ENCODE measurements at regions not wholly inside any gene's neighbourhood (a gene's known extent, or its start where the extent isn't known, plus 50 kb on each side); places are given as distances from the start of the nearest gene placed in this dataset.

DNA sequence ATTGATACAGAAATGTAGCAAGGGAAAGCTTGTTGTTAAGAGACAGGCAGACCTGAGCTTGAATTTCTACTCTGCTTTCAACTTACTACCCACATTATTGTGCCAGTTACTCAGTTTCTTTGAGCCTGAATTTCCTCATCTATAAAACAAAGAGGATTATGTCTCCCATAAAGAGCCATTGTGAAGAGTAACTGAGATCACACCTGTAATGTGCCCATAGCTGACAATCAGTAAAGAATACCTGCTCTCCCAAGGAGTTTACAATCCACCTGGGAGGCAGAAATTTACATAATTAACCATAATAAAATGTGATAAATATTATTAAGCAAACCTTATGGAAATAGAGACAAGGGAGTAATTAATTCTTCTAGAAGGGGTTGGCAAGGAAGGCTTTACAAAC is 204.9 kb downstream of the EPM2A start:
- POLR2A ChIA-PET (ENCODE audit: unreplicated experiment): no interaction called here
- BruUV-seq (replicated peaks): no TSS peak
- ATAC-seq (no peak), DNase-seq (no peak)
- H3K27me3 ChIP-seq (ENCODE audit: low read length): no peaks in the 10 kb centered on the region
- H3K4me3 ChIP-seq (ENCODE audit: low read length): no peak overlapping the region
- no peak for TF ChIP-seq EZH2 (IDR thresholded peaks at IDR 0.05; ENCODE audit: low read length, unreplicated experiment)
- no peak for TF ChIP-seq EZH2phosphoT487 (IDR thresholded peaks at IDR 0.05; ENCODE audit: borderline replicate concordance, low read length)
- TF ChIP-seq, protein P1, sequence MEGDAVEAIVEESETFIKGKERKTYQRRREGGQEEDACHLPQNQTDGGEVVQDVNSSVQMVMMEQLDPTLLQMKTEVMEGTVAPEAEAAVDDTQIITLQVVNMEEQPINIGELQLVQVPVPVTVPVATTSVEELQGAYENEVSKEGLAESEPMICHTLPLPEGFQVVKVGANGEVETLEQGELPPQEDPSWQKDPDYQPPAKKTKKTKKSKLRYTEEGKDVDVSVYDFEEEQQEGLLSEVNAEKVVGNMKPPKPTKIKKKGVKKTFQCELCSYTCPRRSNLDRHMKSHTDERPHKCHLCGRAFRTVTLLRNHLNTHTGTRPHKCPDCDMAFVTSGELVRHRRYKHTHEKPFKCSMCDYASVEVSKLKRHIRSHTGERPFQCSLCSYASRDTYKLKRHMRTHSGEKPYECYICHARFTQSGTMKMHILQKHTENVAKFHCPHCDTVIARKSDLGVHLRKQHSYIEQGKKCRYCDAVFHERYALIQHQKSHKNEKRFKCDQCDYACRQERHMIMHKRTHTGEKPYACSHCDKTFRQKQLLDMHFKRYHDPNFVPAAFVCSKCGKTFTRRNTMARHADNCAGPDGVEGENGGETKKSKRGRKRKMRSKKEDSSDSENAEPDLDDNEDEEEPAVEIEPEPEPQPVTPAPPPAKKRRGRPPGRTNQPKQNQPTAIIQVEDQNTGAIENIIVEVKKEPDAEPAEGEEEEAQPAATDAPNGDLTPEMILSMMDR (conservative IDR thresholded peaks at IDR 0.05; ENCODE audit: low read depth, low read length): no peak
- no peaks in the 10 kb centered on the region for H3K36me3 ChIP-seq (ENCODE audit: low read depth, low read length)
- no peak overlapping the region for H3K9ac ChIP-seq (ENCODE audit: low read length)
- H3K79me2 ChIP-seq (ENCODE audit: low read length): no peaks in the 10 kb centered on the region
- H3K4me2 ChIP-seq (ENCODE audit: low read length): no peak overlapping the region
- intact Hi-C loops (cut with micrococcal nuclease): no loop called here
- H3F3A ChIP-seq (ENCODE audit: low read length, unreplicated experiment): no peaks in the 10 kb centered on the region
- no peaks in the 10 kb centered on the region for H4K20me1 ChIP-seq (ENCODE audit: low read length)
- CTCF ChIA-PET: no interaction called here
- H3K9me3 ChIP-seq (ENCODE audit: low read length): no peaks in the 10 kb centered on the region
- no peaks in the 10 kb centered on the region for H3K9me2 ChIP-seq (replicated peaks; ENCODE audit: low read length)
- no peak overlapping the region for H2AFZ ChIP-seq (ENCODE audit: low read length)
- no peak overlapping the region for H3K27ac ChIP-seq (ENCODE audit: low read length)
- H3K4me1 ChIP-seq (ENCODE audit: insufficient read depth, low read length): peaks cover 12% of the 10 kb centered on the region; the same call in 1 of the 2 replicates

DNA sequence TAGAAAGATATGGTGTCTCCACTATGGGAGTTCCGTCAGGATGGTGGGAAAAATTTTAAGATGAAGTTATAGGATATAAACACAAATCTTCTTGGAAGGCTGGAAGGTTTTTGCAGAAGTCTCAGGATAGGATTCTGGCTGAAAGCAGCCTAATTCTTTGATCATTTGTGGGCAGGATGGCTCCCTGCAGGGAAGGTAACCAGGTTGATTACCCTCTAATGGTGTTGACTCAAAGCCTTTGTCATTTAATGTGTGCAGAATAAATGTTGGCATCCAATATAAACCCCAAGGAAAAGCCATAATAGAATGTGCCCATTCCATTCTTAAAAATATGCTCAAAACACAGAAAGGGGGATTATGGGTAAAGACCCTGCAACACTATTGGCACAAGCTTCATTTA is 204.3 kb downstream of the EPM2A start:
- CTCF ChIA-PET: no interaction called here
- no peak overlapping the region for H3K4me3 ChIP-seq (ENCODE audit: low read length)
- POLR2A ChIA-PET (ENCODE audit: unreplicated experiment): no interaction called here

DNA sequence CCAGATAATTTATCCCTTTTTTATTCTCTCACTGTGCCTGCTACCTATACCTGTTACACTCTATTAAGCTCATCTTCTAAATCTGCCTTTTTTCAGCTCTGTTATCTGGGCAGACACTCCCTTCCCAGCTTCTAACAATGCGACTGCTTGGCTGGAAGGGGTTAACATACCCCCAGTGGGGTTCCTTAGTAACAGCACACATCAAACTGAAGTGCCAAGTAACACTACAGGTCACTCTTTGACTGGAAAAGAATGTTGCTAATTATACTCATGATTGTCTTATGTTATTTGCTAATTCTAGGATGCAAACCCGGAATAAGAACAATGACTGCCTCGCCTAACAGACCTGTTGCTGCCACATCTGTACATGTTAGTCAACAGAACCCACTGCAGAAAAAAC is 203.5 kb downstream of the EPM2A start:
- BruUV-seq (replicated peaks): no TSS peak
- ATAC-seq: no peak
- CTCF ChIA-PET: no interaction called here

More for the DNA sequence above, 204.3 kb downstream of the EPM2A start:
- Histone ChIP-seq H3K36me3 (ENCODE audit: low read depth, low read length) (no peaks in the 10 kb centered on the region), H3K9ac (ENCODE audit: low read length) (no peak overlapping the region), H3F3A (ENCODE audit: low read length, unreplicated experiment) (no peaks in the 10 kb centered on the region), H3K4me2 (ENCODE audit: low read length) (no peak overlapping the region), H3K27ac (ENCODE audit: low read length) (no peak overlapping the region), H3K9me2 (replicated peaks; ENCODE audit: low read length) (no peaks in the 10 kb centered on the region), H3K9me3 (ENCODE audit: low read length) (no peaks in the 10 kb centered on the region), H2AFZ (ENCODE audit: low read length) (no peak overlapping the region), H3K27me3 (ENCODE audit: low read length) (no peaks in the 10 kb centered on the region), H3K79me2 (ENCODE audit: low read length) (no peaks in the 10 kb centered on the region), H3K4me1 (ENCODE audit: insufficient read depth, low read length) (peaks cover 12% of the 10 kb centered on the region; the same call in 1 of the 2 replicates), H4K20me1 (ENCODE audit: low read length) (no peaks in the 10 kb centered on the region)
- BruUV-seq (replicated peaks): no TSS peak
- ATAC-seq (no peak), DNase-seq (no peak)
- intact Hi-C loops (cut with micrococcal nuclease): no loop called here
- TF ChIP-seq EZH2phosphoT487 (IDR thresholded peaks at IDR 0.05; ENCODE audit: borderline replicate concordance, low read length): no peak
- TF ChIP-seq, protein P1 (conservative IDR thresholded peaks at IDR 0.05; ENCODE audit: low read depth, low read length): no peak
- TF ChIP-seq EZH2 (IDR thresholded peaks at IDR 0.05; ENCODE audit: low read length, unreplicated experiment): no peak

More for the DNA sequence above, 203.5 kb downstream of the EPM2A start:
- Histone ChIP-seq H2AFZ (ENCODE audit: low read length) (no peak overlapping the region), H3K79me2 (ENCODE audit: low read length) (no peaks in the 10 kb centered on the region), H3K36me3 (ENCODE audit: low read depth, low read length) (no peaks in the 10 kb centered on the region), H3K4me2 (ENCODE audit: low read length) (no peak overlapping the region), H3K4me3 (ENCODE audit: low read length) (no peak overlapping the region), H3K4me1 (ENCODE audit: insufficient read depth, low read length) (peaks cover 12% of the 10 kb centered on the region; the same call in 1 of the 2 replicates), H3K9me2 (replicated peaks; ENCODE audit: low read length) (no peaks in the 10 kb centered on the region), H3K27me3 (ENCODE audit: low read length) (no peaks in the 10 kb centered on the region), H3K27ac (ENCODE audit: low read length) (no peak overlapping the region), H4K20me1 (ENCODE audit: low read length) (no peaks in the 10 kb centered on the region), H3F3A (ENCODE audit: low read length, unreplicated experiment) (no peaks in the 10 kb centered on the region), H3K9ac (ENCODE audit: low read length) (no peak overlapping the region), H3K9me3 (ENCODE audit: low read length) (no peaks in the 10 kb centered on the region)
- TF ChIP-seq EZH2 (IDR thresholded peaks at IDR 0.05; ENCODE audit: low read length, unreplicated experiment) (no peak), EZH2phosphoT487 (IDR thresholded peaks at IDR 0.05; ENCODE audit: borderline replicate concordance, low read length) (no peak)
- TF ChIP-seq, protein P1 (conservative IDR thresholded peaks at IDR 0.05; ENCODE audit: low read depth, low read length): no peak
- POLR2A ChIA-PET (ENCODE audit: unreplicated experiment): no interaction called here
- intact Hi-C loops (cut with micrococcal nuclease): no loop called here
- DNase-seq: no peak

Measured in PC-3 (cell line).